HepG2 (cell line): ENCODE measurements at regions not wholly inside any gene's neighbourhood (a gene's known extent, or its start where the extent isn't known, plus 50 kb on each side); places are given as distances from the start of the nearest gene placed in this dataset.

Experiments
- CSRNP1 ChIP-seq: sonication (generic); formaldehyde crosslinking; IDR thresholded peaks from 2 replicates; pipeline ENCODE4 v1.8.1; 2023; ENCODE audit warnings: mild to moderate bottlenecking, missing genetic modification reagents
- GLMP ChIP-seq: sonication (generic); formaldehyde crosslinking; IDR thresholded peaks from 2 replicates; pipeline ENCODE4 v1.9.0; 2021; ENCODE audit warnings: missing genetic modification reagents, mild to moderate bottlenecking, borderline replicate concordance
- HNF4G ChIP-seq, 2 experiments: sonication (generic) in 1 of 2; formaldehyde crosslinking in 1 of 2; IDR thresholded peaks; 2 replicates each; pipeline versions ENCODE4 v1.4.0 to v1.6.1; 2011 to 2020; ENCODE audit warnings: borderline replicate concordance in 2 of 2, low read depth in 2 of 2, mild to moderate bottlenecking in 2 of 2, low read length in 1 of 2, missing genetic modification reagents in 1 of 2, moderate library complexity in 1 of 2
- KLF16 ChIP-seq, 2 experiments: sonication (generic) in 1 of 2; formaldehyde crosslinking in 1 of 2; IDR thresholded peaks; 2 replicates each; pipeline versions ENCODE4 v1.6.1 to v1.8.0; 2016 to 2023; ENCODE audit warnings: missing genetic modification reagents in 2 of 2, missing compliant biosample characterization in 1 of 2
- MIXL1 ChIP-seq: IDR thresholded peaks from 2 replicates; pipeline ENCODE4 v1.6.1; 2016
- PAX8 ChIP-seq: sonication (generic); formaldehyde crosslinking; IDR thresholded peaks from 2 replicates; pipeline ENCODE4 v1.8.0; 2022; ENCODE audit warnings: mild to moderate bottlenecking, missing genetic modification reagents, borderline replicate concordance
- PTBP1 ChIP-seq: fragments of 200-400 bp; formaldehyde crosslinking; IDR thresholded peaks from 2 replicates; pipeline ENCODE4 v1.6.1; 2018; ENCODE audit warnings: low read length, low read depth; ENCODE audit not compliant: poor library complexity, severe bottlenecking
- RARA ChIP-seq: IDR thresholded peaks from 2 replicates; pipeline ENCODE4 v1.6.1; 2016; ENCODE audit warnings: missing genetic modification reagents, missing compliant biosample characterization
- RFXANK ChIP-seq: IDR thresholded peaks from 2 replicates; pipeline ENCODE4 v1.6.1; 2016
- TAF1 ChIP-seq: sonication (generic); formaldehyde crosslinking; IDR thresholded peaks from 2 replicates; pipeline ENCODE4 v1.4.0; 2020; ENCODE audit warnings: missing genetic modification reagents
- ZBTB3 ChIP-seq: sonication (generic); formaldehyde crosslinking; IDR thresholded peaks from 2 replicates; pipeline ENCODE4 v1.4.0; 2020; ENCODE audit warnings: low read depth, mild to moderate bottlenecking, moderate library complexity, missing genetic modification reagents, borderline replicate concordance
- ZC3H13 ChIP-seq: sonication (generic); formaldehyde crosslinking; IDR thresholded peaks from 2 replicates; pipeline ENCODE4 v1.8.1; 2023; ENCODE audit warnings: mild to moderate bottlenecking, missing genetic modification reagents, moderate library complexity
- ZNF292 ChIP-seq: sonication (generic); formaldehyde crosslinking; IDR thresholded peaks from 2 replicates; pipeline ENCODE4 v1.8.1; 2022; ENCODE audit warnings: mild to moderate bottlenecking, low read depth, missing genetic modification reagents, borderline replicate concordance
- ZNF33B ChIP-seq: sonication (generic); formaldehyde crosslinking; IDR thresholded peaks from 2 replicates; pipeline ENCODE4 v1.5.1; 2020; ENCODE audit warnings: mild to moderate bottlenecking, missing genetic modification reagents
- ZNF354B ChIP-seq: sonication (generic); formaldehyde crosslinking; IDR thresholded peaks from 2 replicates; pipeline ENCODE4 v1.8.0; 2022; ENCODE audit warnings: mild to moderate bottlenecking, missing genetic modification reagents
- ZNF547 ChIP-seq: sonication (generic); formaldehyde crosslinking; IDR thresholded peaks from 2 replicates; pipeline ENCODE4 v1.5.1; 2020; ENCODE audit warnings: mild to moderate bottlenecking, missing genetic modification reagents
- ZNF552 ChIP-seq: sonication (generic); formaldehyde crosslinking; IDR thresholded peaks from 2 replicates; pipeline ENCODE4 v1.9.0; 2022; ENCODE audit warnings: missing genetic modification reagents, mild to moderate bottlenecking, borderline replicate concordance
- ZNF572 ChIP-seq: sonication (generic); formaldehyde crosslinking; IDR thresholded peaks from 2 replicates; pipeline ENCODE4 v1.5.1; 2020; ENCODE audit warnings: mild to moderate bottlenecking, missing genetic modification reagents
- ZNF580 ChIP-seq: IDR thresholded peaks from 2 replicates; pipeline ENCODE4 v1.6.1; 2016; ENCODE audit warnings: low read depth, borderline replicate concordance
- ZNF644 ChIP-seq: IDR thresholded peaks from 2 replicates; pipeline ENCODE4 v1.6.1; 2016; ENCODE audit warnings: low read depth
- ZNF768 ChIP-seq: sonication (generic); formaldehyde crosslinking; IDR thresholded peaks from 2 replicates; pipeline ENCODE4 v1.4.0; 2020; ENCODE audit warnings: missing genetic modification reagents
- ZSCAN25 ChIP-seq: sonication (generic); formaldehyde crosslinking; IDR thresholded peaks from 2 replicates; pipeline ENCODE4 v1.8.0; 2022; ENCODE audit warnings: mild to moderate bottlenecking, missing genetic modification reagents
- TF ChIP-seq, protein P1 (sequence below): IDR thresholded peaks from 2 replicates; pipeline ENCODE4 v1.6.1; 2016; ENCODE audit warnings: low read depth, control low read depth
- TF ChIP-seq, protein P2 (sequence below): sonication (generic); formaldehyde crosslinking; IDR thresholded peaks from 2 replicates; pipeline ENCODE4 v1.4.0; 2020; ENCODE audit warnings: missing genetic modification reagents, low read depth, mild to moderate bottlenecking, borderline replicate concordance

DNA sequence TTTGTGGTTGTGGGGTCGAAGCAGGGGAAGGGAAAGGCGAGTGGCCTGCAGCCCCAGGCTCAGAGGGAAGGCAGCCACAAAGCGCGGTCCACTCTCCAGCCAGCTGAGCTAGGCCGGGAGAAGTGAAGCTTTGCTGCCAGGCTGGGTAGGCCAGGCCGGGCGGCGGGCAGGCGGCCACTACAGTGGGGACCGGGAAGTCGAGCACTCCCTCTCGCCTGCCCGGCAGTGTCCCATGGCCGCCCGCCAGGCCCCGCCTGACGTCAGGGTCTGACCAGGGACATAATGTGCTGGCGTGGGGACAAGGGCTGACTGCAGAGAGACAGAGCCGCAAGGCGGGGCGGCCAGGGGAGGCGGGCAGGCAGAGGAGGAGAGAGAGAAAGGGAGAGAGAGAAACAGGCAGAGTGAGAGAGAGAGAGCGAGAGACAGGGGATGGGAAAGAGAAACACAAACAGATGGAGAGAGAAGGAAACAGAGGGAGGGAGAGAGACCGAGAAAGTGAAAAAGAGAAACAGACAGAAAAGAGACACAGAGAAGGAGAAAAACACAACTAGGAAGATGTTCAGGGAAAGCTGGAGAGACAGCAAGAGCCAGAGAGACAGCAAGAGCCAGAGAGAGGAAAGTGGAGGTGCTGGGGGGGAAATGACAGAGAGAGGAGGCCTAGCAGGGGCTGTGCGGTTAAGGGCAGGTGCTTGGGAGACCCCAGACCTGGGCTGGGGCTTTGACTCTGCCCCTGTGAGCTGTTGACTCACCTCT is 94.5 kb upstream of the PTPN1 start (continued):
- TF ChIP-seq, protein P1, sequence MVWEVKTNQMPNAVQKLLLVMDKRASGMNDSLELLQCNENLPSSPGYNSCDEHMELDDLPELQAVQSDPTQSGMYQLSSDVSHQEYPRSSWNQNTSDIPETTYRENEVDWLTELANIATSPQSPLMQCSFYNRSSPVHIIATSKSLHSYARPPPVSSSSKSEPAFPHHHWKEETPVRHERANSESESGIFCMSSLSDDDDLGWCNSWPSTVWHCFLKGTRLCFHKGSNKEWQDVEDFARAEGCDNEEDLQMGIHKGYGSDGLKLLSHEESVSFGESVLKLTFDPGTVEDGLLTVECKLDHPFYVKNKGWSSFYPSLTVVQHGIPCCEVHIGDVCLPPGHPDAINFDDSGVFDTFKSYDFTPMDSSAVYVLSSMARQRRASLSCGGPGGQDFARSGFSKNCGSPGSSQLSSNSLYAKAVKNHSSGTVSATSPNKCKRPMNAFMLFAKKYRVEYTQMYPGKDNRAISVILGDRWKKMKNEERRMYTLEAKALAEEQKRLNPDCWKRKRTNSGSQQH (CRISPR knock-in tag): 0 out of 2 replicates have a peak, but pooled peaks have one; percentile 62
- TF ChIP-seq ZNF354B (CRISPR knock-in tag): peak; percentile 77; the same call in 1 of the 2 replicates
- TF ChIP-seq HNF4G (IDR thresholded peaks at IDR 0.05; ENCODE audit: borderline replicate concordance, low read depth, low read length): no peak
- TF ChIP-seq HNF4G (CRISPR knock-in tag; IDR thresholded peaks at IDR 0.05; ENCODE audit: borderline replicate concordance, low read depth): peak; percentile 15; the same call in 1 of the 2 replicates
- TF ChIP-seq CSRNP1: peak; percentile 87; the same call in 1 of the 2 replicates
- TF ChIP-seq TAF1 (CRISPR knock-in tag): peak; percentile 73; the same call in 1 of the 2 replicates
- peak; percentile 99 for TF ChIP-seq ZNF292 (CRISPR knock-in tag)
- peak; percentile 83; the same call in 1 of the 2 replicates for TF ChIP-seq PAX8 (CRISPR knock-in tag)
- TF ChIP-seq RFXANK (CRISPR knock-in tag): no peak
- TF ChIP-seq ZNF768 (CRISPR knock-in tag): peak; percentile 49; the same call in 1 of the 2 replicates
- TF ChIP-seq ZSCAN25: peak; percentile 82
- TF ChIP-seq ZBTB3: no peak
- TF ChIP-seq MIXL1: peak; percentile 59; the same call in 1 of the 2 replicates
- TF ChIP-seq ZNF644 (CRISPR knock-in tag): peak; percentile 69; the same call in 1 of the 2 replicates
- TF ChIP-seq RARA: peak; percentile 5
- peak; percentile 98 for TF ChIP-seq PTBP1
- TF ChIP-seq ZC3H13 (CRISPR knock-in tag): peak; percentile 71; the same call in 1 of the 2 replicates
- no peak; the same call in 1 of the 2 replicates for TF ChIP-seq ZNF580 (CRISPR knock-in tag)
- TF ChIP-seq ZNF572 (CRISPR knock-in tag): peak; percentile 98; the same call in 1 of the 2 replicates
- TF ChIP-seq ZNF552: peak; percentile 46; the same call in 1 of the 2 replicates
- peak in 1 of 2 experiments; percentile 59; a peak in 1 of 4 replicates for TF ChIP-seq KLF16 (CRISPR knock-in tag; IDR thresholded peaks at IDR 0.05)
- no peak for TF ChIP-seq GLMP
- TF ChIP-seq, protein P2, sequence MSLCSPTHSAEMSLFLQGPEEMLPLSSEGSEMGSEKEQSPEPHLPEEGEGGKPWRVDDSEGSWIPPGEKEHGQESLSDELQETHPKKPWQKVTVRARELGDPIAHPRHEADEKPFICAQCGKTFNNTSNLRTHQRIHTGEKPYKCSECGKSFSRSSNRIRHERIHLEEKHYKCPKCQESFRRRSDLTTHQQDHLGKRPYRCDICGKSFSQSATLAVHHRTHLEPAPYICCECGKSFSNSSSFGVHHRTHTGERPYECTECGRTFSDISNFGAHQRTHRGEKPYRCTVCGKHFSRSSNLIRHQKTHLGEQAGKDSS (CRISPR knock-in tag): peak; percentile 64
- TF ChIP-seq ZNF547 (CRISPR knock-in tag): peak; percentile 61; the same call in 1 of the 2 replicates
- 0 out of 2 replicates have a peak, but pooled peaks have one; percentile 30 for TF ChIP-seq ZNF33B (CRISPR knock-in tag)
